OCI-LY1 (cell line): ENCODE measurements at regions not wholly inside any gene's neighbourhood (a gene's known extent, or its start where the extent isn't known, plus 50 kb on each side); places are given as distances from the start of the nearest gene placed in this dataset.

Experiments
- CTCF ChIP-seq: fragments of 200-600 bp; sonication (generic), shearing (Covaris generic); IDR thresholded peaks from 2 replicates; pipeline ENCODE4 v1.5.1; 2017; ENCODE audit warnings: mild to moderate bottlenecking, antibody characterized with exemption, low read length, moderate library complexity, mixed read lengths
- EZH2 ChIP-seq: fragments of 200-600 bp; sonication (generic), shearing (Covaris generic); IDR thresholded peaks from 2 replicates; pipeline ENCODE4 v1.8.0; 2017; ENCODE audit warnings: borderline replicate concordance, mixed run types, mild to moderate bottlenecking, antibody characterized with exemption, low read length, moderate library complexity, mixed read lengths

GRCh38 chr11:41666951-41667653, 207.7 kb upstream of the LRRC4C start:
- TF ChIP-seq EZH2 (no peak), CTCF (no peak)
